Left cardiac atrium (tissue), 4 donors: ENCODE measurements at regions not wholly inside any gene's neighbourhood (a gene's known extent, or its start where the extent isn't known, plus 50 kb on each side); places are given as distances from the start of the nearest gene placed in this dataset.

Experiments used
- ATAC-seq, 2 donors: fragments of 200-7000 bp; cut with Tn5 transposase; one replicate each; pipeline ENCODE4 v1.9.1; 2020; ENCODE audit warnings: mild to moderate bottlenecking in 2 of 2, moderate library complexity in 2 of 2
- DNase-seq: peaks from one replicate; pipeline ENCODE4 v3.0.0-alpha.2; 2020
- intact Hi-C, 2 donors: fragments of 100-400 bp; cut with DNase I; formaldehyde crosslinking; loops; one replicate each; pipeline versions ENCODE4 v1.14.1 to v1.15.1; 2022 to 2023
- donor health status: DM: no; HTN: yes; CAD: no.
- donor health status: DM: no; HTN: yes; CAD: no; lungs with severe emphysema.
- donor health status: DM: yes; HTN: yes; CAD: no.
- donor health status: Dilated cardiomyopathy.

- intact Hi-C loops, result no loop called here
Measured at GRCh38 chr1:232754930-232755329, 50.3 kb upstream of the MAP10 start.

More at GRCh38 chr1:232754930-232755329, 50.3 kb upstream of the MAP10 start:
- DNase-seq (no peak), ATAC-seq (no peak)
